ENCODE measurements at regions not wholly inside any gene's neighbourhood (a gene's known extent, or its start where the extent isn't known, plus 50 kb on each side); places are given as distances from the start of the nearest gene placed in this dataset.

GRCh38 chr2:8407332-8407731 is 274.5 kb upstream of the ID2 start:
- DNase-seq = no peak

GRCh38 chr2:8408560-8409460 is 273.0 kb upstream of the ID2 start:
- peak; percentile 31 for DNase-seq

GRCh38 chr2:8409461-8410260 is 272.2 kb upstream of the ID2 start:
- DNase-seq = no peak

GRCh38 chr2:8412082-8412481 is 269.8 kb upstream of the ID2 start:
- no peak for DNase-seq

GRCh38 chr2:8412586-8412985 is 269.3 kb upstream of the ID2 start:
- DNase-seq = no peak

DNA sequence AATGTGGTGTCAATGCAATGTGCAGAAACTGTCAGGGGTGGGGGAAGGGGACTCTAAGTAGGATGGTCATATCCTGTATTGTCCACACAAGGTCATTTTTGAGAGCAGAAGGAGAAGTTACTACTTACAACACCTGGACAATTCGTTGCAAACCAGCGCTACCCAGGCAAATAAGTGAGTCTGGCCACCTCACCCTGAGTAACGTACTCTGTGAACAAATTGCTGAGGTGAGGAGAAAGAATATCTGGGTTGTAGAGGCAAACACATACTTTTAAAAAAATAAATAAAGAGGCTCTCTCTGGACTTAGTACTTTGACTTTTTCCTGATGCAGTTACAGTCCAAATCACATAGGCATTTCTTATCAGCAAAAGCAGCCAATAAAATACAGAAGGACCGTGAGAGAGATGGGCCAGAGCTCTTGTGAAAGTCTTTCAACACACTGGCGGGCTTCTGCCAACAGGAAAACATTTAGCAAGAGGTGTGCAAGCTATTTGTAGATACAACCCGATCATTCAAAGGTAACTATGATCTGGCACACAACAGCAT is 268.2 kb upstream of the ID2 start:
- no peak for DNase-seq

- no peak for DNase-seq
Observed at GRCh38 chr2:8414946-8415879, 266.6 kb upstream of the ID2 start.

DNA sequence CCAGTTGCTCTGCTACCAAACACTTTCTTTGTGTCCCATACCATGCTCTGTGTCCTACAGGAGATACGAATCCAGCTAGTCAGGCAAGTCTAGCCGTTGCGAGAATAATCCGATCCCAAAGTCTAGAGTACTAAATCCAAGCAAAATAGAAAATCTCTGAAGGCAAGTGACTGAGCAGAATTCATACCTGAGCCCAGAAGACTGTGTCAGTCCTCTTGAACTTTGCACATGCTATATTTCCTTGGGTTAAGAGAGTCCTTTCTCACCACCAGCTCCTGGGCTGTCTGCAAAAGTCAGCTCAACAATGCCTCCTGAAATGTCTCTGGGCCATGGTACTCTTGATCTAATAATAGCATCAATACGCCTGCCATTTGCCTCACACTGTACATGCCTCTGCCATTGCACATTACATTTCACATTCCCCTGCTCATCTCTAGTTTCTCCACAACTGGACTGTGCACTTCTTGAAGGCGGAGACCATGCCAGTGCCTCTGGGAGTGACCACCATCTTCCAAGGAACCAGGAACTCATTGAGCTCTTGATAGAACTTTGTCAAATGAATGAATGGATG is 265.8 kb upstream of the ID2 start:
- no peak for DNase-seq

- no peak for DNase-seq
Observed at GRCh38 chr2:8416849-8417832, 264.7 kb upstream of the ID2 start.

- no peak for DNase-seq
Observed at GRCh38 chr2:8418721-8419120, 263.1 kb upstream of the ID2 start.

DNA sequence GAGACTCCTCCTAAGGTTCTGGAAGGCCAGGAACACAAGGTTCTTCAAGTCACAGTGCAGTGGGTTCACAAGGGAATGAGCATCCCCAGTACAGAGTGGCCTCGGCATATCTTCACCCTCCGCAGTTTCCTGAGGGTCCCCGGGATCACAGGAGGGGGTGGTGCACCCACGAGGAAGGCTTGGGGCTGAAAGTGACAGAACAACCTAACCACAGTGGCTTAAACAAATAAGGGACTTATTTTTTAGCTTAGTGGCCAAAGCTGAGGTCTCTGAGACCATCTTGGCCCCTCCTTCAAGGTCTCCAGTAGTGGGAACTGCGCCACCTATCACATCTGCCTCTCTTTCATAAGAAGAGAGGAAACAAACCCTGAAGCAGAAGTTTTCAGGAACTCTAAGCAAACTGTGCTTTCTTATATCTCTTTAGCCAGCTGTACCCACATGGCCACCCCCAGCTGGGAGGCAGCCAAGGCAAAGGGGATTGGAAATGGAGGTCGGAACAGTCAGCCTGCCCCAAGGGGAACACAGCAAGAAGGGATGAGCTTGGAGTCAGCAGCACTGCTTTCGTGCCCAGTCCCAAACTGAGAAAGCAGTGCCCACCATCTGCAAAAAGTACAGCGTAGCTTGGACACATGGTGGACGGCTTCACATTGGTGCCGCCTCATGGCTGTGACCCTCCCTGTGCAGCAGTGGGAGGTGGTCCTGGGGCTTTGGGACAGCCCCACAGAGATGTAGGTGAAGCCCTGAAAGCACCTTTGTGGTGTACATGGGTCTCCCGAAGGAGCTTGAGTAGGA is 260.0 kb upstream of the ID2 start:
- DNase-seq = no peak

DNA sequence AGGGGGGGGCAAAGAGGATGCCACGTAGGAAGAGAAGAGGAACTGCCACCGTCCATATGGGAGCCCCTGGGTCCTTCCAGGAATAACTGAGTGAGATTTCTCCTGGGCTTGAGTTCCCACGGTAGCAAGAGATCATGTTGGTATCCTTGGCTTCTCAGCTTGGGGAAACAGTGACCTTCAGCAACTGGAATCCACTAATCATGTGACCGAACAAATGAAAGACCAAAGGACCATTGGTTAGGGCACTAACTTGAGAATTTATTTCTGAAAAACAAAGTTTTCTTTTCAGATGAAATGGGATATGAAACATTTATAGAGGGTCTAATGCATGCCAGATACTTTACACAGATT is 259.4 kb upstream of the ID2 start:
- no peak for DNase-seq

DNA sequence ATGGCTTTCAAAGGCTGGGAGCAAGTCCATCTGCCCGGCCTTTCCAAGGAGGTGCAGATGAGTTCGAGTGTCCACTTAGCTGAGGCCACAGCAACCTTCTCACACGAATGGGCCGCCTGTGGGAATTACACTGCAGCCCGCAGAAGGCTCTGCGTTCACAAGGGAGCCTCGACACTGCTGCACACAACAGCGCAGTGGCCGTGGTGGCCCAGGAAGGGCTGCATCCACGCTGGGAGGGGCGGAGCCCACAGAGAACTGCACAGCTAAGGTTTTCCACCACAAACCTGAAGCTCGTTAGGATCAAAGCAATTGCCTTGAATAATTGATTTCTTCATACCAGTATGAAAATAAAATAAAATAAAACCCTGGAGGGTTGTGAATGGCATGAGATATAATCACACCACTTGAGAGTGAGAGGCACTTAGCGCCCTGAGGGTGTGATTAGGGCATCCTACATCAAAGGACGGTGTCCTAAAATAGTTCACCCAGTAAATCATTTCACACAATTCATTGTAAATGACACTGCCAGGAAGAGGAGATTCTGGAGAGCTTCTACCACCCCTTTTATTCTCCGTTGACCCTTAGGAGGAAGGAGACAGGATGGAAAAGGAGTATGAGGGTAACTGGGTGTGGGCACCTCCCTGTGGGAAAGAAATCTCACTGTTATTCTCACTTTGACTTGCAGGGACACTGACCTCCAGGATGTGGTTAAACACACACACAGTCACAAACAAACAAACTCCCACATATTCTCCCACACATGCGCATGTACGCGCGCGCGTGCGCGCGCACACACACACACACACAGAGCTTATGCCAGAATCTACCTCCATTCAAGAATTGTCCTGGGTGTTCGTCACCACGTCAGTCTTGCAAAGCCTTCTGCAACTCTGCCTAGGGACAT is 256.6 kb upstream of the ID2 start:
- DNase-seq = no peak

DNA sequence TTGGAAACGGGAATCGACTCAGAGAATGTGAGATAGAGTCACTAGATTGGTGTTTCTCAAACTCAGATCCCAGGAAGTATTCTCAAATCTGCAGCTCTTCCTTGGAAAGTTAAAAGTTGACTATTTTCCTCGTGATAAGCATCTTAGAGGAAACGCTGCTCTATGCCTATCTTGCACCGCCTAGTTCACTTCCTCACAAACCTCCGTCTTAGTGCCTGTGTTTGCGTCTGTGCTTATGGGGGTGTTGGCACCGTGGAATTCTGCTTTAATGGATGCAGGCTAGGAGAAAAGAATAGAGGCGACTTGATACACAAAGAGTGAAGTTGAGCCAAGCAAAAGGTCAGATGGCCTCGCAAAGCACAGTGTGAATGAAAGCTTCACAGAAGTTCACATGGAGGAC is 255.3 kb upstream of the ID2 start:
- DNase-seq = no peak

DNA sequence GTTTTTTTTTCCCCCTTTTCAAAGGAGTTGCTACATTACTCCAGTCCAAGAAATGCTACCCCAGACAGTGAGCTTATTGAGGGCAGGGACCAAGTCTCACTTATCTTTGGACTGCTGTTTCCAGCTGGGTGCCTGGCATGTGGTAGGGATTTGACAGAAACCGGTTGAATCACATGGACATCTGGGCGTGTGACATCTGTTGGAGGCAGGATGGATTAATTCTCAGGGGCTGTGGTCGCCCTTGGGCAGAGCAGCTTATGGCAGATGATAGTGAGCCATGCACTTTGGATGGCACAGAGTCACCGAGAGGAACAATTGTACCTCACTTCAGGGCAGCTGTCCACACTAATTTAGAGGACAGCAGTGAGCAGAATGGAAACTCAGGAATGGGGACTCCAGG is 254.6 kb upstream of the ID2 start:
- no peak for DNase-seq

DNA sequence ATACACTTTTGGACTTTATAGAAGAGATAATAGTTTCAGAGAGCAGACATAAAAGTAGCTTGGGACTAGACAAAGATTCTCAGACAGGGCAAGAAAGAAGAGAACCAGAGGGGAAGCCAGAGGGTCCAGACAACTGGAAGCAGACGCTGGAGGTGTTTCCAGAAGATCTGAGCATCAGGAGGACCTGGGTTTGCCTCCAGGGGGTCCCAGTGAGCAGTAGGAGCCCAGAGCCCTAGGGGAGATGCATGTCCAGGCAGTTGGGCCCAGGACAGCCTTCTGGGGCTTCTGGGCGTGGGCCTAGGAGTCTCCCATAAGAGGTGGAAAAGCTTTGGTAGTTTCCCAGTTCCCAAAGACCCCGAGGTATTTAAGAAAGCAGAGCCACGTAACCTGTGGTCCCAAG is 251.2 kb upstream of the ID2 start:
- DNase-seq = no peak

GRCh38 chr2:8431446-8432125 is 250.3 kb upstream of the ID2 start:
- no peak for DNase-seq

- DNase-seq = no peak
Observed at GRCh38 chr2:8432706-8433336, 249.0 kb upstream of the ID2 start.
